GM12875 (cell line): ENCODE measurements at regions not wholly inside any gene's neighbourhood (a gene's known extent, or its start where the extent isn't known, plus 50 kb on each side); places are given as distances from the start of the nearest gene placed in this dataset.

Experiments
- H3K4me3 ChIP-seq: one replicate; pipeline ENCODE4 v1.5.1; 2011; ENCODE audit warnings: low read depth, low read length, control low read depth
- CTCF ChIP-seq: IDR thresholded peaks from 2 replicates; pipeline ENCODE4 v1.5.1; 2011; ENCODE audit warnings: low read depth, mild to moderate bottlenecking, control low read depth, inconsistent platforms, low read length, moderate library complexity, borderline replicate concordance; ENCODE audit not compliant: insufficient read depth

GRCh38 chr14:89723930-89724627 is 230.5 kb downstream of the EFCAB11 start:
- no peak overlapping the region for H3K4me3 ChIP-seq
- no peak for TF ChIP-seq CTCF

DNA sequence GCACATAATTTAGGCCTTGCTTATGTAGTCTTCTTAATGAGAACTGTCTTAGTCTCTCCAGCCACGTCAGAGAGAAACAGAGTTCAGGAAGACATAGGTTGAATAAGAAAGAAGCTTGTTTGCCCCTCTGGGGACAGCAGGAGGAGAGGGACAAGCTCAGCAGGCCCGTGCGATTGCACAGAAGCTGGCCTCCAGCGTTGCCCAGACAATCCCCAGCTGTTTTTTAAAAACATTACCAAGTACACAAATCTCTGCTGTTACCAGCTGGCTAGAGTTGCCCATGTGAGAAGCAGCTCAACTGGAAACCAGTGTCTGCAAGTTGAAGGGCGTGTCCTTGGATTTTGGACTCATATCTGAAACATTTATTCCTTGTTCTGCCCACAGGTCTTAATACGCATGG is 232.6 kb downstream of the EFCAB11 start:
- H3K4me3 ChIP-seq: no peak overlapping the region

GRCh38 chr14:89720741-89721729 is 233.5 kb downstream of the EFCAB11 start:
- TF ChIP-seq CTCF: no peak
- H3K4me3 ChIP-seq: no peak overlapping the region

More for the DNA sequence above, 232.6 kb downstream of the EFCAB11 start:
- TF ChIP-seq CTCF: no peak

GRCh38 chr14:89720076-89720687 is 234.3 kb downstream of the EFCAB11 start:
- no peak overlapping the region for H3K4me3 ChIP-seq
- TF ChIP-seq CTCF: no peak

- H3K4me3 ChIP-seq: no peak overlapping the region
- no peak for TF ChIP-seq CTCF
Observed at GRCh38 chr14:89719366-89720075, 235.0 kb downstream of the EFCAB11 start.

DNA sequence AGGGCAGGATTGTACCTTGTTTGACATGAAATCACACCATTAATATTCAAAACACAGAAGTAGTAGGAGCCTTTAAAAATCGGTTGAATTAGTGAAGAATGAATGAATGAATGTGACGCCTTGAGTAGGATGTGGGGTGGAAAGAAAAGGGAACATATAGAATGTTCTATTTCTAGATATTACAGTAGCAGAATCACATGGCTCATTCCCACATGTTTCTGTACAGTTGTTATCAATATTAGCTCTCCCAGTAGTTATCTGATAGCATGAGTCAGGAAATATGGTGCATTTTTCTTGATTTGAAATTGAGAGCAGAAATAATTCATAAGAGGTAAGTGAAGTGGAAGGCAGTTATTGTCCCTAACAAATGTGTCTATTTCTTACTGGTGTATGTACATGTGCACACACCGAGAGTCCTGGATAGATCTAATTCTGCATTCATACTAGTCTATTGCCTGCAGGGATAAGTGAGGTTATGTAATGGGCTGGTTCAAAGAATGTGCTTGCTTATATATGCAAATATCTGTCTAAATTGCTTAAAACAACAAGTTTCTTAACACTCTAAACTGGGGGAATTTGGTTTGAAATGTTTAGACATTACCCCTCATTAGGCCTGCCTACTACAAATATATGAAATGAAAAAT is 245.4 kb downstream of the EFCAB11 start:
- H3K4me3 ChIP-seq: no peak overlapping the region
- no peak for TF ChIP-seq CTCF
